ENCODE measurements at regions not wholly inside any gene's neighbourhood (a gene's known extent, or its start where the extent isn't known, plus 50 kb on each side); places are given as distances from the start of the nearest gene placed in this dataset.

DNA sequence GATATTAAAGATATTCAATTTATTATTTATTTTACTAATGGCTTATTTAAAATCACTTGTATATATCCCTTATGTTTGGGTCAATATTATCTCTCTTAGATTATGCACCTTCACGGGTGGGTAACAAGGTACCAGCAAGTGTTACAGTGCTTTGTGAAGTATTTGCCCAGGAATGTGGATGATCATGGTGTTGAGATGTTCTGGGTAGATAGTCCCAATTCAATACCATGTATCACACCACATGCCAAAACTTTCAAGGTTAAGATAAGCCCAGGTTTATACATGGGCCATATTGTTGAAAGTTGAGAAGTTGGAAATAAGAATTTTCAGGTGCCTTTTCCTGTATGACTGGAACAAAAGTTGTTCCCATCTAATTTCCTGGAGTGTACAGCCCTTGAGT lies 131.3 kb upstream of the RASSF8 start:
- H3K9me3 ChIP-seq (ENCODE audit: low read length) = no peaks in the 10 kb centered on the region
- no peaks in the 10 kb centered on the region for H3K27me3 ChIP-seq (ENCODE audit: low read length)
- CTCF ChIA-PET = no interaction called here
- H3F3A ChIP-seq (ENCODE audit: low read length, unreplicated experiment) = no peaks in the 10 kb centered on the region
- H3K36me3 ChIP-seq (ENCODE audit: low read depth, low read length) = no peaks in the 10 kb centered on the region
- TF ChIP-seq EZH2phosphoT487 (IDR thresholded peaks at IDR 0.05; ENCODE audit: borderline replicate concordance, low read length) (no peak), EZH2 (IDR thresholded peaks at IDR 0.05; ENCODE audit: low read length, unreplicated experiment) (no peak)
- TF ChIP-seq, protein P1, sequence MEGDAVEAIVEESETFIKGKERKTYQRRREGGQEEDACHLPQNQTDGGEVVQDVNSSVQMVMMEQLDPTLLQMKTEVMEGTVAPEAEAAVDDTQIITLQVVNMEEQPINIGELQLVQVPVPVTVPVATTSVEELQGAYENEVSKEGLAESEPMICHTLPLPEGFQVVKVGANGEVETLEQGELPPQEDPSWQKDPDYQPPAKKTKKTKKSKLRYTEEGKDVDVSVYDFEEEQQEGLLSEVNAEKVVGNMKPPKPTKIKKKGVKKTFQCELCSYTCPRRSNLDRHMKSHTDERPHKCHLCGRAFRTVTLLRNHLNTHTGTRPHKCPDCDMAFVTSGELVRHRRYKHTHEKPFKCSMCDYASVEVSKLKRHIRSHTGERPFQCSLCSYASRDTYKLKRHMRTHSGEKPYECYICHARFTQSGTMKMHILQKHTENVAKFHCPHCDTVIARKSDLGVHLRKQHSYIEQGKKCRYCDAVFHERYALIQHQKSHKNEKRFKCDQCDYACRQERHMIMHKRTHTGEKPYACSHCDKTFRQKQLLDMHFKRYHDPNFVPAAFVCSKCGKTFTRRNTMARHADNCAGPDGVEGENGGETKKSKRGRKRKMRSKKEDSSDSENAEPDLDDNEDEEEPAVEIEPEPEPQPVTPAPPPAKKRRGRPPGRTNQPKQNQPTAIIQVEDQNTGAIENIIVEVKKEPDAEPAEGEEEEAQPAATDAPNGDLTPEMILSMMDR (conservative IDR thresholded peaks at IDR 0.05; ENCODE audit: low read depth, low read length) = no peak
- H3K9me2 ChIP-seq (replicated peaks; ENCODE audit: low read length) = no peaks in the 10 kb centered on the region
- H2AFZ ChIP-seq (ENCODE audit: low read length) = no peak overlapping the region
- no peak overlapping the region for H3K9ac ChIP-seq (ENCODE audit: low read length)
- intact Hi-C loops (cut with micrococcal nuclease) = loop anchor here (5.0 kb wide), 1 partner anchor 150 kb away; no protein-coding TSS in a partner anchor
- DNase-seq (no peak), ATAC-seq (no peak)
- H3K27ac ChIP-seq (ENCODE audit: low read length) = no peak overlapping the region
- H3K4me1 ChIP-seq (ENCODE audit: insufficient read depth, low read length) = peaks cover 27% of the 10 kb centered on the region
- H3K4me2 ChIP-seq (ENCODE audit: low read length) = no peak overlapping the region
- H3K4me3 ChIP-seq (ENCODE audit: low read length) = no peak overlapping the region
- no peaks in the 10 kb centered on the region for H3K79me2 ChIP-seq (ENCODE audit: low read length)
- H4K20me1 ChIP-seq (ENCODE audit: low read length) = no peaks in the 10 kb centered on the region
- POLR2A ChIA-PET (ENCODE audit: unreplicated experiment) = no interaction called here
- no TSS peak for BruUV-seq (replicated peaks)

DNA sequence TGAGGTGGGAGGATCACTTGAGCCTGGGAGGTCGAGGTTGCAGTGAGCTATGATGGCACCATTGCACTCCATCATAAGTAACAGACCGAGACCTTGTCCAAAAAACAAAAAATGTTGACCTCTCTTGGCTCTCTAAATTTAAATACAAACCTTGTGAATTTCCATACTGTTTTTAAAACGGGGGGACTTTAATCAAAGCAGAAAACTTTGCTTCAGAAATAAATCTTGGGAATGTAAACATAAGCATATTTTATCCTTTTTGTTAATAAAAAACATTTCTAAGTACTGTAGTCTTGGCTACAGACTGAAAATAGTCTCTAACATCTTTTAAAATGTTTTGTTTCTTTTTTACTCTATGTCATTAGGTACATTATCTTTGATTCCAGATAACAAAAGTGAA lies 130.7 kb upstream of the RASSF8 start:
- TF ChIP-seq EZH2 (IDR thresholded peaks at IDR 0.05; ENCODE audit: low read length, unreplicated experiment) (no peak), EZH2phosphoT487 (IDR thresholded peaks at IDR 0.05; ENCODE audit: borderline replicate concordance, low read length) (no peak)
- TF ChIP-seq, protein P1 (conservative IDR thresholded peaks at IDR 0.05; ENCODE audit: low read depth, low read length) = no peak
- intact Hi-C loops (cut with micrococcal nuclease) = loop anchor here (2.0 to 5.0 kb wide), 2 partner anchors 150 to 201 kb away; no protein-coding TSS in a partner anchor
- H3K4me2 ChIP-seq (ENCODE audit: low read length) = no peak overlapping the region

DNA sequence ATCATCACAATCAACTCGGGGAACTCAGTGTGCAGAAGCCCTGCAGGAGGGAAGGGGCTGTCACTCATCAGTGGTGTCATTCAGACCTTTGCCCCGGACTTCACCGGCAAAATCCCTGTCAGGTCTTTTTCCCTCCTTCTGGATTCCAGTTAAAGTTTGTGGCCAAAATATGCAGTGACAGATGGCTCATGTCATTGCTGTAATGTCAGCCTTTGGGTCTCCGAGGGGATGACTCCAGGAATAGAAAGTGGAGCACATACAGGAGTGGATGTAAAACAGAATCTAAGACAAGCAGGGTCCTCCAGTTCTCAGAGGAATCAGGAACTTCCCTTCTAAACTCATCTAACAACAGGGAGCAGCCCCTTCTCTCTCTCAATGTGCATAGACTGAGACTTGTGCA lies 130.3 kb upstream of the RASSF8 start:
- Histone ChIP-seq H3K27me3 (ENCODE audit: low read length) (no peaks in the 10 kb centered on the region), H3K27ac (ENCODE audit: low read length) (peak overlapping the region; percentile 65), H3K9me3 (ENCODE audit: low read length) (no peaks in the 10 kb centered on the region), H2AFZ (ENCODE audit: low read length) (no peak overlapping the region), H4K20me1 (ENCODE audit: low read length) (no peaks in the 10 kb centered on the region), H3K4me3 (ENCODE audit: low read length) (no peak overlapping the region), H3F3A (ENCODE audit: low read length, unreplicated experiment) (no peaks in the 10 kb centered on the region), H3K9ac (ENCODE audit: low read length) (no peak overlapping the region; the same call in 1 of the 2 replicates), H3K9me2 (replicated peaks; ENCODE audit: low read length) (no peaks in the 10 kb centered on the region), H3K79me2 (ENCODE audit: low read length) (no peaks in the 10 kb centered on the region), H3K4me2 (ENCODE audit: low read length) (no peak overlapping the region), H3K36me3 (ENCODE audit: low read depth, low read length) (no peaks in the 10 kb centered on the region), H3K4me1 (ENCODE audit: insufficient read depth, low read length) (peaks cover 27% of the 10 kb centered on the region)
- no TSS peak for BruUV-seq (replicated peaks)
- ATAC-seq = no peak
- intact Hi-C loops (cut with micrococcal nuclease) = loop anchor here (2.0 to 5.0 kb wide), 2 partner anchors 151 to 201 kb away; no protein-coding TSS in a partner anchor
- ChIA-PET CTCF (no interaction called here), POLR2A (ENCODE audit: unreplicated experiment) (no interaction called here)
- no peak for DNase-seq
- TF ChIP-seq, protein P1 (conservative IDR thresholded peaks at IDR 0.05; ENCODE audit: low read depth, low read length) = no peak
- TF ChIP-seq EZH2 (IDR thresholded peaks at IDR 0.05; ENCODE audit: low read length, unreplicated experiment) (no peak), EZH2phosphoT487 (IDR thresholded peaks at IDR 0.05; ENCODE audit: borderline replicate concordance, low read length) (no peak)

More for the DNA sequence above, 130.7 kb upstream of the RASSF8 start:
- Histone ChIP-seq H2AFZ (ENCODE audit: low read length) (no peak overlapping the region), H3K9ac (ENCODE audit: low read length) (no peak overlapping the region), H4K20me1 (ENCODE audit: low read length) (no peaks in the 10 kb centered on the region), H3K9me3 (ENCODE audit: low read length) (no peaks in the 10 kb centered on the region), H3K9me2 (replicated peaks; ENCODE audit: low read length) (no peaks in the 10 kb centered on the region), H3K4me1 (ENCODE audit: insufficient read depth, low read length) (peaks cover 27% of the 10 kb centered on the region), H3K27me3 (ENCODE audit: low read length) (no peaks in the 10 kb centered on the region), H3K4me3 (ENCODE audit: low read length) (no peak overlapping the region), H3K36me3 (ENCODE audit: low read depth, low read length) (no peaks in the 10 kb centered on the region), H3F3A (ENCODE audit: low read length, unreplicated experiment) (no peaks in the 10 kb centered on the region), H3K79me2 (ENCODE audit: low read length) (no peaks in the 10 kb centered on the region), H3K27ac (ENCODE audit: low read length) (no peak overlapping the region)
- ATAC-seq (no peak), DNase-seq (no peak)
- POLR2A ChIA-PET (ENCODE audit: unreplicated experiment) = no interaction called here
- no TSS peak for BruUV-seq (replicated peaks)
- CTCF ChIA-PET = no interaction called here
